ENCODE measurements at regions not wholly inside any gene's neighbourhood (a gene's known extent, or its start where the extent isn't known, plus 50 kb on each side); places are given as distances from the start of the nearest gene placed in this dataset.

DNA sequence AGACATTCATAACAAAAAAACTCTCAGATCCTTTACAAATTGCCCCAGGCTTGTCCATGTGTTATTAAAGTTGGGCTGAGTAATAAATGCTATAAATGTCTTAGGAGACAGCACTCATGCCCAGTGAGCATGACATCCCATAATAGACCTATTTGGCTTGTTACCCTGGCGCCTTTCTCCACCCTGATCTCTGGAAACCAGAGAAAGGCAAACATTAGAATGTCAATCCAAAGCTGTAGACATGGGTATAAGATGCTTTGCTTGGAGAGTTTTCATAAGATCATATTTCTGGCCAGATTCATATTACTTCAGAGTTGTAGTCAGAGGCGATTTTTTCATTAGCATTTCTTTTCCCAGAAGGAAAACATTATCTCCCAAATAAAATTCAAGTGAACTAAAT is 161.3 kb upstream of the UBASH3B start:
- H3K27me3 ChIP-seq (ENCODE audit: control insufficient read depth, insufficient read depth, low read length), result no peaks in the 10 kb centered on the region
- no peaks in the 10 kb centered on the region for H3K9me3 ChIP-seq (ENCODE audit: control insufficient read depth, low read depth, low read length)
- no peak overlapping the region for H3K27ac ChIP-seq (ENCODE audit: low read length)
- H3K36me3 ChIP-seq (ENCODE audit: control insufficient read depth, insufficient read depth, low read length), result no peaks in the 10 kb centered on the region
- no peak for DNase-seq
- 100% methylated on average over 1 of the region's 2 CpGs for WGBS (ENCODE audit: insufficient coverage, low lambda C conversion rate)
- H3K4me3 ChIP-seq (ENCODE audit: low read length), result no peak overlapping the region
- no peaks in the 10 kb centered on the region for H3K4me1 ChIP-seq (ENCODE audit: control insufficient read depth, insufficient read depth, low read length)

DNA sequence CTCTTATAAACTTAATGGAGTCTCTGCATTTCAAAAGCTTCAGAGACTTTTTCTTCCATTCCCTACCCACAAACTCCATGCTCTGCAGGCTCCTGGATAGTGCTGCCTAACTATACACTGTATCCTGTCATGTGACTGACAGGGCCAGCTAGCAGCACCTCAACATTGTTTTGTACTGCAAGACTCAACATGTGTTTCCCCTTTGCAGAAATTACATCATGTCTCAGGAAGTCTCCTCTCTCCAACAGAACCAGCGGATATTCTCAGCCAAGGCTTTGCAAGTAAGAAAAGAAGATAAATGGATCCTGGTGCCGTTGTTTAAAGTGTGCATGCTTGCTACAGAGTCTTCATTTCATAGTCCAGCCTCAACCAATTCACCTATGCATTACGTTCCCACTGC is 164.0 kb upstream of the UBASH3B start:
- H3K4me3 ChIP-seq (ENCODE audit: low read length), result no peak overlapping the region
- no CpG with 5 or more reads among the region's 3 CpGs for WGBS (ENCODE audit: insufficient coverage, low lambda C conversion rate)
- no peaks in the 10 kb centered on the region for H3K36me3 ChIP-seq (ENCODE audit: control insufficient read depth, insufficient read depth, low read length)
- no peaks in the 10 kb centered on the region for H3K9me3 ChIP-seq (ENCODE audit: control insufficient read depth, low read depth, low read length)
- no peaks in the 10 kb centered on the region for H3K27me3 ChIP-seq (ENCODE audit: control insufficient read depth, insufficient read depth, low read length)
- no peaks in the 10 kb centered on the region for H3K4me1 ChIP-seq (ENCODE audit: control insufficient read depth, insufficient read depth, low read length)
- no peak overlapping the region for H3K27ac ChIP-seq (ENCODE audit: low read length)
- DNase-seq, result peak; percentile 7 to 9

DNA sequence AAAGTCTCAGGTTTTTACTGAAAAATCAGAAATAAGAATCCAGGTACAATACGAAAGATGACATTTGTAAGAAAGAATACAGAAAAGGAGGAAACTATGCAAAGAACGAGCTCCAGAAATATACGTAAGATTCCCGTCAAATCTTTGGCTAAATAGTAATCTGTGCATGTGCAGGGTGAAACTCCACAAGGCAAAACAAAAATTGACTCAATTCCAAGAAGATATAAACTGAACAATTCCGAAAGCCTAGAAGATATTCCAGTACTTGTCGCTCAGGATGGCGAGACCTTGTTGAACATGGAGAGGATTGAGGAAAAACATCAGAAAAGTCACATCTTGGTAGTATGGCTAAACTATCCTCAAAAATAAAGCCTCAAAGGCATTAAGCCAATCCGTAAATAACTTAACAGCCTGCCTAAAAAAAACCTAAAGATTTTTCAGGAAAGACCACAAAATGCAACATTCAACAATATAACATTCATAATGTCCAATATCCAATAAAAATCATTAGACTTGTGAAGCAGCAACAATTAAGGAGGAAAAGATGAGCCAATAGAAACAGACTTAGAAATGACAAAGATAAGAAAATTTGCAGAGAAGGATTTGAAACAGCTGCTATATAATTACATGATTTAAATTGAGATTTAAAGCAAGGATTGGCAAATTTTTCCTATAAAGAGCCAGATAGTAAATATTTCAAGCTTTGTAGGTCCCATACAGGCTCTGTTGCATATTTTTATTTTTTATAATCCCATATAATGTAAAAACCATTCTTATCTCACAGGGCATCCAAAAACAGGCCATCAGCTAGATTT is 166.4 kb upstream of the UBASH3B start:
- no peaks in the 10 kb centered on the region for H3K4me1 ChIP-seq (ENCODE audit: control insufficient read depth, insufficient read depth, low read length)
- 94% methylated on average over 2 of the region's 8 CpGs for WGBS (ENCODE audit: insufficient coverage, low lambda C conversion rate)
- no peak overlapping the region for H3K4me3 ChIP-seq (ENCODE audit: low read length)
- no peak for DNase-seq
- no peaks in the 10 kb centered on the region for H3K36me3 ChIP-seq (ENCODE audit: control insufficient read depth, insufficient read depth, low read length)
- no peaks in the 10 kb centered on the region for H3K27me3 ChIP-seq (ENCODE audit: control insufficient read depth, insufficient read depth, low read length)
- no peaks in the 10 kb centered on the region for H3K9me3 ChIP-seq (ENCODE audit: control insufficient read depth, low read depth, low read length)
- H3K27ac ChIP-seq (ENCODE audit: low read length), result no peak overlapping the region

- no peak overlapping the region for H3K4me3 ChIP-seq (ENCODE audit: low read length)
- no peak overlapping the region for H3K27ac ChIP-seq (ENCODE audit: low read length)
- 82% methylated on average over 2 of the region's 3 CpGs for WGBS (ENCODE audit: insufficient coverage, low lambda C conversion rate)
- DNase-seq, result no peak
- H3K4me1 ChIP-seq (ENCODE audit: control insufficient read depth, insufficient read depth, low read length), result no peaks in the 10 kb centered on the region
- no peaks in the 10 kb centered on the region for H3K36me3 ChIP-seq (ENCODE audit: control insufficient read depth, insufficient read depth, low read length)
- no peaks in the 10 kb centered on the region for H3K9me3 ChIP-seq (ENCODE audit: control insufficient read depth, low read depth, low read length)
- no peaks in the 10 kb centered on the region for H3K27me3 ChIP-seq (ENCODE audit: control insufficient read depth, insufficient read depth, low read length)
Measured at GRCh38 chr11:122487669-122488068, 167.9 kb upstream of the UBASH3B start.

DNA sequence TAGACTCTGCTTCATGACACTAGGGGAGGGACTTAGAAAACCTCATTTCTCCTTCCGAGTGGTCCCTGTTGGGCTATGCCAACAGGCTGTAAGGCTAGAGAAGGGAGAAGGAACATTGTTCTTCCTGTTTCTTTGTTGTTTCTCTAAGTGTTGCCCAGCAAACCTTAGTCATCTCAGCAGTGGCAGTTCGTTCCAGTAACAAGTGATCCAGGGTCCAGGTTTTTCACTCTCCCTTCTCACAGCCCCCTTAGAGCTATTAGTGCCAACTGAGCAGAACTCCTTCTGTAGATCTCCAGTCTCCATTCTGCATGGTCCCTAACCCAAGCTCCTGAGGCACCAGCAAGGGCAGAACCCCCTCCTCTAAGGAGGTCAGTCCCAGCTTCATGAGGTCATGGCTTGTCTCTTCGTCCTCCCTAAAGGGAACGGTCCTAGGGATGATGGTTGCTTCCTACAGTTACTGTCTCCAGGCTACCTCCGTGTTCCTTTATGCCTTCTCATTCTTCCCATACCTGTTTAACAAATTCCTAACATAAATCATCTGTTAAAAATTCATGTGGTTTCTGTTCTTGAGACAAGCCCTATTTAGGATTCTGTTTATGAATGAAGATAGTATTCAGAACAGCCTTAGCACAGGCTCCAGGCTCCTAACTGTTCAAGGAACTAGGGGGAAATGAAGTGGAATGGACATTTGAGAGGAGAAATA is 168.6 kb upstream of the UBASH3B start:
- WGBS (ENCODE audit: insufficient coverage, low lambda C conversion rate), result no CpG with 5 or more reads among the region's 5 CpGs
- DNase-seq, result no peak
- Histone ChIP-seq H3K36me3 (ENCODE audit: control insufficient read depth, insufficient read depth, low read length) (no peaks in the 10 kb centered on the region), H3K27ac (ENCODE audit: low read length) (no peak overlapping the region), H3K4me3 (ENCODE audit: low read length) (no peak overlapping the region), H3K4me1 (ENCODE audit: control insufficient read depth, insufficient read depth, low read length) (no peaks in the 10 kb centered on the region), H3K9me3 (ENCODE audit: control insufficient read depth, low read depth, low read length) (no peaks in the 10 kb centered on the region), H3K27me3 (ENCODE audit: control insufficient read depth, insufficient read depth, low read length) (no peaks in the 10 kb centered on the region)

DNA sequence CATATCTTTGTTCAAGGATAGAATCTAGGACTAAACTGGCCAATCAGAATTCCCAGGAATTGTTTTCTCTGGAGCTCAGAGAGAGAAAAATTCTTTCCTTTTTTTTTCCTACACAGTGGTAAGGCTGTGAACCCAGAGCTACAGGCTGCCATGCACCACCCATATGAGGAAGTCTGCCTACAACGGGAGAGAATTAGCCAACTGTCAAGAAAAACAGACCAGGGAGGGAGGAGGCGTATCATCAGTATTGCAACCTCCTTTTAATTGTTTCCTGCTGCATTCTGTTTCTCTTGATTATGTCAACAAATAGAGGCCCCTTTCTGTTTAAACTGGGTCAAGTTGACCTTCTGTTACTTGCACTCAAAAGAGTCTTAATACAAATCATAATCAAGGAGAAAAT is 176.5 kb upstream of the UBASH3B start:
- no peaks in the 10 kb centered on the region for H3K36me3 ChIP-seq (ENCODE audit: control insufficient read depth, insufficient read depth, low read length)
- no peaks in the 10 kb centered on the region for H3K4me1 ChIP-seq (ENCODE audit: control insufficient read depth, insufficient read depth, low read length)
- 80% methylated on average over 1 of the region's 2 CpGs for WGBS (ENCODE audit: insufficient coverage, low lambda C conversion rate)
- H3K27me3 ChIP-seq (ENCODE audit: control insufficient read depth, insufficient read depth, low read length), result no peaks in the 10 kb centered on the region
- no peak overlapping the region for H3K27ac ChIP-seq (ENCODE audit: low read length)
- DNase-seq, result no peak
- no peak overlapping the region for H3K4me3 ChIP-seq (ENCODE audit: low read length)
- H3K9me3 ChIP-seq (ENCODE audit: control insufficient read depth, low read depth, low read length), result no peaks in the 10 kb centered on the region

DNA sequence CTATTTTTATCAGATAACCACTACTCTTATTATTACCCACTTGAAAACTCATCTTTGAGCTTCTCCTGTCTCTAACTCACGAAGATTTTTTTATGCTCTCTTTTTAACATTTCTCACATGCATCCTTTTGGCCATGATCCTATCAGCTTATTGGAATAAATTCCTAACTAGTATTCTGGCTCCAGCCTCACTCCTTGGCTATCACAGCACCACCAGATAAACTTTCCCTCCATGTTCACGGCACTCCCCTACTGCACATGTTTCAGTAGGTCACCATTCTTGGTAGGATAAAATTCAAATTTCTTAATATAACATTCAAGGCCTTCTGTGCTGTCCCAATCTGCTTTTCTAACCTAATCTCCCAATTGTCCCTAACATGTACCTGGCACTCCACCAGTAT is 186.6 kb upstream of the UBASH3B start:
- no peak overlapping the region for H3K27ac ChIP-seq (ENCODE audit: low read length)
- H3K4me1 ChIP-seq (ENCODE audit: control insufficient read depth, insufficient read depth, low read length), result no peaks in the 10 kb centered on the region
- DNase-seq, result no peak
- H3K36me3 ChIP-seq (ENCODE audit: control insufficient read depth, insufficient read depth, low read length), result no peaks in the 10 kb centered on the region
- H3K9me3 ChIP-seq (ENCODE audit: control insufficient read depth, low read depth, low read length), result no peaks in the 10 kb centered on the region
- 83% methylated on average over 1 of the region's 2 CpGs for WGBS (ENCODE audit: insufficient coverage, low lambda C conversion rate)
- no peaks in the 10 kb centered on the region for H3K27me3 ChIP-seq (ENCODE audit: control insufficient read depth, insufficient read depth, low read length)
- no peak overlapping the region for H3K4me3 ChIP-seq (ENCODE audit: low read length)

DNA sequence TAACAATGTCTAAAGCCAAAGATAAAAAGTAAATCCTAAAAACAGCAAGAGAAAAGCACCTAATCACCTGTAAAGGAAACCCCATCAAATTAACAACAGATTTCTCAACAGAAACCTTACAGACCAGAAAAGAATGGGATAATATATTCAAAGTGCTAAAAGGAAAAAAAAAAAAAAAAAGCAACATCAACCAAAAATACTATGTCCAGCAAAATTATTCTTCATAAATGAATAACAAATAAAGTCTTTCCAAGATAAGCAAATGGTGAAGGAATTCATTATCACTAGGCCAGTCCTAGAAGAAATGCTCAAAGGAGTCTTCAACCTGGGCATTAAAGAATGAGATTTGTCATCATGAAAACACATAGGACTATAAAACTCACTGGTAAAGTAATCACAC is 192.0 kb upstream of the UBASH3B start:
- Histone ChIP-seq H3K36me3 (ENCODE audit: control insufficient read depth, insufficient read depth, low read length) (no peaks in the 10 kb centered on the region), H3K27me3 (ENCODE audit: control insufficient read depth, insufficient read depth, low read length) (no peaks in the 10 kb centered on the region), H3K27ac (ENCODE audit: low read length) (no peak overlapping the region), H3K9me3 (ENCODE audit: control insufficient read depth, low read depth, low read length) (peaks cover 6% of the 10 kb centered on the region), H3K4me3 (ENCODE audit: low read length) (no peak overlapping the region), H3K4me1 (ENCODE audit: control insufficient read depth, insufficient read depth, low read length) (no peaks in the 10 kb centered on the region)
- no peak for DNase-seq

DNA sequence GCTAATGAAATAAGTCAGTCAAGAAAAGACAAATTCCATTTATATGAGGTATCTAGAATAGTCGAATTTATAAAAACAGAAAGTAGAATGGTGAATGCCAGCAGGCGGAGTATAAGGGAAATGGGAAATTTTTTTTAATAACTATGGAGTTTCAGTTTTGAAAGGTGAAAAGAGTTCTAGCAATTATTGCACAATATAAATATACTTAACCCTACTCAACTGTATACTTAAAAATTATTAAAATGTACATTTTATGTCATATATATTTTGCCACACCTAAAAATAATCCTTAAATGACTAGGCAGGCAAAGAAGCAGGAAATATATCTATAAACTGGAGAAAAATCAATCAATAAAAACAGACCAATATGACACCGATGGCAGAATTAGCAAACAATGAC is 196.5 kb upstream of the UBASH3B start:
- Histone ChIP-seq H3K27me3 (ENCODE audit: control insufficient read depth, insufficient read depth, low read length) (no peaks in the 10 kb centered on the region), H3K9me3 (ENCODE audit: control insufficient read depth, low read depth, low read length) (peaks cover 9% of the 10 kb centered on the region)
- 72% methylated on average over 3 of the region's 3 CpGs for WGBS (ENCODE audit: insufficient coverage, low lambda C conversion rate)

DNA sequence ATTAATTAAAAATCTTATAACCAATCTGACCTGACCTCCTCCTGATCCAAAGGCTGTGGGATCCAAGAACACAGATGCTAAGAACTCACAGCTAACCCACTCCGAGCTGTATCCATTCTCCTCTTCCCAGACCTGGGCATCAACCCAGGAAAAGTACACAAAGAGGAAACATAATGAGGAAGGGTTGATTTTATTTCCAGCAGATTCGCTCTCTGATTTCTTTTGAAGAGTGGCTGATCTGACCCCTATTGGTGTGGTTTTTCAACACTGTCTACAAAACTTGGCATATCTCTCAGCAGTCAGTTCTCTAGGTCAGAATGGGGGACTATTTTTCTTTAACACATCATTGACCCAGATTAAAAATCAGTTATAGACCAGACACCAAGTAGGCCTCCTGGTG is 201.9 kb upstream of the UBASH3B start:
- H3K4me3 ChIP-seq (ENCODE audit: low read length), result no peak overlapping the region
- H3K36me3 ChIP-seq (ENCODE audit: control insufficient read depth, insufficient read depth, low read length), result no peaks in the 10 kb centered on the region
- no peak for DNase-seq
- WGBS (ENCODE audit: insufficient coverage, low lambda C conversion rate), result no CpG with 5 or more reads among the region's 2 CpGs
- H3K27me3 ChIP-seq (ENCODE audit: control insufficient read depth, insufficient read depth, low read length), result no peaks in the 10 kb centered on the region
- H3K27ac ChIP-seq (ENCODE audit: low read length), result no peak overlapping the region
- peaks cover 3% of the 10 kb centered on the region for H3K9me3 ChIP-seq (ENCODE audit: control insufficient read depth, low read depth, low read length)
- no peaks in the 10 kb centered on the region for H3K4me1 ChIP-seq (ENCODE audit: control insufficient read depth, insufficient read depth, low read length)

More for the DNA sequence above, 196.5 kb upstream of the UBASH3B start:
- no peaks in the 10 kb centered on the region for H3K36me3 ChIP-seq (ENCODE audit: control insufficient read depth, insufficient read depth, low read length)
- no peak overlapping the region for H3K4me3 ChIP-seq (ENCODE audit: low read length)
- no peak for DNase-seq
- no peaks in the 10 kb centered on the region for H3K4me1 ChIP-seq (ENCODE audit: control insufficient read depth, insufficient read depth, low read length)
- H3K27ac ChIP-seq (ENCODE audit: low read length), result no peak overlapping the region

DNA sequence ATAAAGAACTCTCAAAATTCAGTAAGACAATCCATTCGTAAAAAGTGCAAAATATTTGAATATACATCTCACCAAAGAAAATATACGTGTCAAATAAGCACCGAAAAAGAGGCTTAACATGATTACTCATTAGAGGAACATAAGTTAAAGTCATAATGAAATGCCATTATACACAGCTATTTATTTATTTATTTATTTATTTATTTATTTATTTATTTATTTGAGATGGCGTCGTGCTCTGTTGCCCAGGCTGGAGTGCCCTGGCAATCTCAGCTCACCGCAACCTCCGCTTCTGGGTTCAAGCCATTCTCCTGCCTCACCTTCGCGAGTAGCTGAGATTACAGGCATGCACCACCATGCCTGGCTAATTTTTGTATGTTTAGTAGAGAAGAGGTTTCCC is 203.6 kb upstream of the UBASH3B start:
- no peaks in the 10 kb centered on the region for H3K27me3 ChIP-seq (ENCODE audit: control insufficient read depth, insufficient read depth, low read length)
- H3K9me3 ChIP-seq (ENCODE audit: control insufficient read depth, low read depth, low read length), result peaks cover under 1% of the 10 kb centered on the region
- DNase-seq, result no peak
- no peaks in the 10 kb centered on the region for H3K36me3 ChIP-seq (ENCODE audit: control insufficient read depth, insufficient read depth, low read length)
- H3K4me3 ChIP-seq (ENCODE audit: low read length), result no peak overlapping the region
- no peaks in the 10 kb centered on the region for H3K4me1 ChIP-seq (ENCODE audit: control insufficient read depth, insufficient read depth, low read length)
- WGBS (ENCODE audit: insufficient coverage, low lambda C conversion rate), result 100% methylated on average over 5 of the region's 9 CpGs
- no peak overlapping the region for H3K27ac ChIP-seq (ENCODE audit: low read length)

Data from large intestine (tissue), 3 donors.